HG02798 (cell line): ENCODE measurements at regions not wholly inside any gene's neighbourhood (a gene's known extent, or its start where the extent isn't known, plus 50 kb on each side); places are given as distances from the start of the nearest gene placed in this dataset.

ENCODE experiments used
- ATAC-seq: cut with Tn5 transposase; IDR thresholded peaks from one replicate; pipeline ENCODE4 v1.9.1; 2021; ENCODE audit warnings: mild to moderate bottlenecking; ENCODE audit not compliant: unreplicated experiment, poor library complexity

DNA sequence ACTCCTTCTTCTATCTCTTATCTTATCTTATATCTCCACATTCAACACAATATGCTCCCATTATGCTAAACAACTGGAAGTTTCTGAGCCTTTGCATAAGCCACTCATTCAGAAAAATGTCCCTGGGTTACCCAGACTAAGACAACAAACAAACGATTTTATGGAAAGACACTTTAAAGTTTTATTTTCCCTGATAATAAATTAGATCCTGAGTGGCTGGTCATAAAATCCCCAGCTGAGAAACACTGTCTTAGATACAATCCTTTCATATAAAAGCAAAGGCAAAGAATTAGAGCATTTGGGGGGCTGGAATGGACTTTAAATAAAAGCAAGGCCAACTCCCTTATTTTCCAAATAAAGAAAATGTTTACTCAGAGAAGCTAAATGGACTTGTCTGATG is 322.3 kb downstream of the GBE1 start:
- ATAC-seq: no peak

DNA sequence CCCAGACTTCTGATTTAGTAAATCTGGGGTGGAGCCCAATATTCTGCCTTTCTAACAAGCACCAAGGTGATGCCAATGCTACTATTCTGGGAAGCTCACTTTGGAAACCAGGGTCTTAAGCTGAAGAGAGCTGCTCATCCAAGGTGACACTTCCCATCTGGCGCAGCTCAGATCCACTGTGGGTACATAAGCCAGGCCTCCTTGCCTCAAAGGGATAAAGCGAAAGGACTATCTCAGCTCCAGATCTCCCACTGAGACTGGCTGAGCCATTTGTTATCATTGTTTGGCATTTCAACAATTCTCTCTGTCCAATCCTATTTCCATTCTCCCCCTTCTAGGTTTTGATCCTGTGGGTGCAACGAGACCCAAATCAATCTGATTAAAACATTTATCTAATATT is 323.8 kb downstream of the GBE1 start:
- ATAC-seq: no peak

DNA sequence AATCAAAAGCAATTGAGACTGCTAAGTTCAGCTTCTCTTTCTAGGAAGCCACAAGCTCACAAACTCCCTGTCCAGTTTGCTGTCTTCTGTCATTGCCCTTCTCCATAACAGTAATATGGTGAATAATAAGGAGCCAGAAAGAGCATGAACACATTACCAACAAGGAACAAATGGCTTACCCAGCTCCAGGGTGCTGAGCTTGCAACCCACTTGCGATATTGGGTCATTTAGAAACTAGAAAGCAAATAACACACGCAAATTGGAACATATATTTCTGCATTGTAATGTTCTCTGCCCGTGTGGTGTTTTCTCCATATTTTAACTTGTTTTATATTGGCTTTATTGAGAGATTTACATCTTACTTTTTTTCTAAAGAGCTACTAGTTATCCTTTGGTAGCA is 325.3 kb downstream of the GBE1 start:
- no peak for ATAC-seq

DNA sequence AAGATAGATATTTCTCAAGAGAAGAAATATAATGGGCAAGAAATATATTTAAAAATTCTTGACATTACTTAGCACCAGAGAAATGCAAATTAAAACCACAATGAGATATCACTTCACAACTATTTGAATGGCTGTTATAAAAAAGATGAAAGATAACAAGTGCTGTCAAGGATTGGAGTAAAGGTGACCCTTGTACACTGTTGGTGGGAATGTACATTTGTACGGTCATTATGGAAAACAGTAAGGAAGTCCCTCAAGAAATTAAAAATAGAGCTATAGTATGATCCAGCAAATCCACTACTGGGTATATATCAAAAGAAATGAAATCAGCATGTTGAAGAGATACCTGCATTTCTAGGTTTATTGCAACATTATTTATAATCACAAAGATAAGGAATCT is 326.4 kb downstream of the GBE1 start:
- ATAC-seq: no peak

DNA sequence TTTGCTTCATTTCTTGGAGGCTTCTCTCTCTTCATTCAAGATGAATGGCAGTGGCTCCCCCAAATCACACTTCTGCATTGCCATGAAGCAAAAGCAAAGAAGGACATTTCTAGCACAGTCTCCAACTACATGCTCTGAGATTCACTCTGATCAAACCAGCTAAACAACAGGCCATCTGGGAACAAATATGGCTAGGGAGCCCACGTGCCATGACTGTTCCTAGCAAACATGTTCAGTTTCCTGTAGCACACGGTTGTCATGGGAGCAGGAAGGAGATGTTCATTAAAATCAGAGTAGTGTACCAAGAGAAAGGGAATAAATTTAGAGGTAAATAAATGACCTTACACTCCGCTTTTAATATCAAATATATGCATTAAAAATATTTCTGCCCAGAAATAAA is 327.3 kb downstream of the GBE1 start:
- ATAC-seq: no peak

DNA sequence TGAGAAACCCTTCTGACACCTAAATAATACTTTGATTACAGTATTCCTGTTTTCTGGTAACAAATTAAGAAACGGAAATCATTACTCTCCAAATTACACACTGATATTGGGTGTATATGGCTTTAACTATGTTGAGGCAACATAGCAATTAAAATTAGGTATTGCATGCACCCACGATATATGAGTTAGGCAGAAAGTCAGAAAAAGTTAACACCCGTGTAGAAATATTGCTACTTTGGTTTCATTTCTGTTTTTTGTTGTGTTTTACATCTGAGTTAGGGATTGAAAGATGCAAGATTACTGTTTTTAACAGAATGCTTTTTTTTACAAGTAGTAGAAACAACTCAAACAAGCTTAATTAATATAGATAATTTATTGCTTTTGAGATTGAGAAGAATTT is 327.8 kb downstream of the GBE1 start:
- ATAC-seq: peak; percentile 38

DNA sequence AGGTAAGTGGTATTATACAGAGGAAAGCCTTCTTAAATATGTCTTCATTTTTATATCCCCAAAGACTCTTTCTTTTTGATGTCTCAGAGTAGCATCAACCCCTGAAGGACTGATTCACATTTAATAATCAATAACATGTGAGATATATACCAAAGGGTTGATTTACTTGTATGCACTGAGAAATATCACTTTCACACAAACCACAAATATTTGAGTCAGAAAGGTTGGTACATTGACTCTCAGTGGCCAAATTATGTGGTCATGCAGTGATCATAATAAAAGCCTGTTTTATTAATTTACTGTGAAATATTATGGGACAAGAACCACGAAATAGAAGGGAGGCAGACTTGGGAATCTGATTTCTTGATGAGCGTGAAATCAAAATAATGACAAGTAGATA is 329.0 kb downstream of the GBE1 start:
- no peak for ATAC-seq

DNA sequence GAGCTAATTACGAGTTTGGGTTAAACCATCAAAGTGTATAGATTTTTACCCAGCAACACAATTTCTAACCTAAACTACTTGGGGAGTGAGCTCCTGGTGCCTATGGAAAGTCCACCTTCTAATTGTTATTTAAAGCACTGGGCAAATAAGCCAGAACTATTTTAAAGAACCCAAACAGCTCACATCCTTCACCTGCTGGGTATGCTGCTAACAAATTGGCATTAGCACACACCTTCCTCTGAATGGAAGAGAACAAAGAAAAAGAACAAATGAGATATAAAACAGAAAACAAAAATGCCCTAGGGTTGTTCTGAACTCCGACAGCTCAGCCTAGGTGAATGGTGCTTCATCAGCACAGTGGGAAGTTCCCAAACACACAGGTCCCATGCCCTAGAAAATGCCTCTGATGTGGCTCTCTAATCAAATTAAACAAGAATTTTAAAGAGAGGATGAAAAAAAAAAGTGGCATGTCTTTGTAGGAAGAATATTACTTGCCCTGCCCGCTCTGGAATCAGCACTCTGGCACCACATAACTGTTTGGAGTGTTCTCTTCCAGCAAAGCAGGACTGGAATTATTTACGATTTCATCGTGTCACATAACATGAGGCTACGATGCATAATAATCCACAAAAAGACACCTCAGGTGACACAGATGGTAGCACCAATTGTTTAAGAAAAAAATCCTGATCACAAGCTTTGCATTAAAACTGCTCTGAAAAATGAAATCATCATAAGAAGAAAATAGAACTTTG is 334.4 kb downstream of the GBE1 start:
- ATAC-seq: no peak

DNA sequence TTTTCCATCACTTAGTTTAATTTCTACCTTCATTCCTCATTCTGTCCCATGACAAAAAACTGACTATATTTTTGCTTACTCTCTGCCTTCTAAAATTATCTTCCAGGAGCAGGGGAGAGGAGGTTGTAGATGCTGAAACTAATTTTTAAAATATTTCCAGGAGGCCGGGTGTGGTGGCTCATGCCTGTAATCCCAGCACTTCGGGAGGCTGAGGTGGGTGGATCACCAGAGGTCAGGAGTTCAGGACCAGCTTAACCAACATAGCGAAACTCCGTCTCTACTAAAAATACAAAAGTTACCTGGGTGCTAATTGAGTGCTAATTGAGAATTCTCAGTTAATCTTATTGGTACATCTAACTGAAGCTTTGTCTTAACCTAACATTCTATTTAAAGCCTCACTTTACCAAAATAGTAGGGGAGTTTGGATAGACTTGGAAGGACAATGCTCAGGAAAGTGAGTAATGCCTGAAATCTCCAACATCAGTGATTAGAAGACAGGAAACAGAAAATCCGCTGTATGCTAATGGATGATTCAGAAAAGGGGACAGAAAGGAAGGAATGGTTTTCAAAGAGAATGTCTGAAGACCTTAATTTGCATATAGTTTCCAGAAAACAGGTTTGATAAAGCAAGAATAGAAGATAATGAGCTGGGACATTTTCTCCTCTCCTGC is 336.1 kb downstream of the GBE1 start:
- no peak for ATAC-seq

DNA sequence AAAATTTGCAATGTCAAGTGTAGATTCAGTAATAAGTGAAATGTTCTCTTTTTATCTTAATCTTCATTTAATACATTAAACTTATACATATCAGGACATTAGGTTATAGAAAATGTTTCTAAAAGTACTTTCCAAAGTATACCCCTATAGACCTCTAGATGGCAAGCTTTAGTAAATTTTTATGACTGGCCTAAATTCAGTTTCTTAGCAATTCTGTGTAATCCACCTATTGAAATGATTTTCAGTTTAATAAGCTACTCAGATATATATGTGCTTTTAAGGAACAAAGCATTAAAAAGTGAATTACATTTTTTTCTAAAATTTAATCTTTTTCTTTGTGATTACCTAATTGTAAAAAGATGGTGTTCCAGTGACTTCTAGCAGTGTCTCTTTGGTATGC is 342.2 kb downstream of the GBE1 start:
- ATAC-seq: no peak

DNA sequence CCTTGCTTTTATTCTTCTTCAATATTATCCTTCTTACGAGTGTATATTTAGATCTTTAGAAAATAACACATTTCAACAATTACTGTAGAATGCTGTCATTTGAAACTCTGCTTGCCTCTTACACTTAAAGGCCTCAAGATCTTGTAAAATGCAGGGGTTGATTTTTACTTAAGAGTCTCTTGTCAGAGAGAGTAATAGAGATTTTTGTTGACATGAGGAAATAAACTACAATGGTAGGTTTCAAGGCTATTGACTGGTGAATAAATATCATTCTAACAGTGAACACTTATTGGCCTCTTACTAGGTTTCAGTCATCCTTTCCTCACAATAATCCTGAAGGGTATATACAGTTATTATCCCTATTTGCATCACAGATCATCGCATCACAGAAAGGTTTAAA is 344.6 kb downstream of the GBE1 start:
- no peak for ATAC-seq

DNA sequence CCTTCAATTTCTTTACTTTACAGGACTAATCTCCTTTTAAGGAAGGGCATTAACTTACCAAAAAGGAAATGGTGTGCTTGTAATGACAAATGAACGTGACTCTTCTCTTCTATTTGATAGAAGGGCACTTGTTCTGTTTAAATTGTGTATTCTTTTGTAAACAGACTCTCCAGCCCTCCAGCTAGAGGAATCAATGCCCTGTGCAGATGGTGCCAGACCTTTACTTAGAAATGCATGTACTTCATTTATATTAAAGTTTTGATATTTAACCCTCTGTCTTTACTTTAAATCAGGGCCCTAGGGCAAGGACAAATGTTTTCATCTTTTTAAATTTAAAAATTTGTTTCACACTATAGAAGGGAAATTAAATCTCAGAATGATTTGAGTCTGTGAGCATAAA is 355.1 kb downstream of the GBE1 start:
- ATAC-seq: no peak

DNA sequence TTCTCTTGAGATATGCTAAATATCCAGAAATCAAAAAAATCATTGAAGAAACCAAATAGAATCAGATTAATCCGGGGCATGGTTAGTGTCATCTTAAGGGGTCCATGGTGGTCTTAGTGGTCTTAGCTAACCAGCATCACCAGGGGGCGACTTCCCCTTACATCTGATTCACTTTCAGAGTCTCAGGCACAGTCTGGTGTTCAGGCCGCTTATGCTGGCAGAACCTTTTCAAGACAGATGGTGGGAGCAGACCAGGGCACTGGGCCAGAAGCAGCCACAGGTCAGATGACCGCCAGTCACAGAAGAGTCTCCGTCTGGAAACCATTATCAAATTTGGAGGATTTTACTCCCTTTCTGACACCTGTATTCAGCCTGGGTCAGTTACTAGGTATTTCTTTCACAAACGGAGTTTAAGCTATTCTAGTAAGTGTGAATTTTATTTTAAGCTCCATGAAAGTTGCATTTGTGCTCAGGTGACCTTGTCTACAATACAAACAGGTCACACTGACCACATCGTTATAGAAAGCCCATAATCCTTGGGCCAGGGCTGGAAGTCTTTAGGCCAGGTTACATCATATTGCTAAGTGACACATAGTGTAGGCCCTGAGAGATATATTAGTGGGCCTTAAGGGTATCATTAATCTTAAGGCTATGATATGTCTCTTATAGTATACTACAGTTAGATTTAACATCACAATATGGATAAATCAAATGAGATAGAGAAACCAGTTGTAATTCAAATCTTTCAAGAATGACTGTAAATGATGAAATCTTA is 365.5 kb downstream of the GBE1 start:
- peak; percentile 53 for ATAC-seq

DNA sequence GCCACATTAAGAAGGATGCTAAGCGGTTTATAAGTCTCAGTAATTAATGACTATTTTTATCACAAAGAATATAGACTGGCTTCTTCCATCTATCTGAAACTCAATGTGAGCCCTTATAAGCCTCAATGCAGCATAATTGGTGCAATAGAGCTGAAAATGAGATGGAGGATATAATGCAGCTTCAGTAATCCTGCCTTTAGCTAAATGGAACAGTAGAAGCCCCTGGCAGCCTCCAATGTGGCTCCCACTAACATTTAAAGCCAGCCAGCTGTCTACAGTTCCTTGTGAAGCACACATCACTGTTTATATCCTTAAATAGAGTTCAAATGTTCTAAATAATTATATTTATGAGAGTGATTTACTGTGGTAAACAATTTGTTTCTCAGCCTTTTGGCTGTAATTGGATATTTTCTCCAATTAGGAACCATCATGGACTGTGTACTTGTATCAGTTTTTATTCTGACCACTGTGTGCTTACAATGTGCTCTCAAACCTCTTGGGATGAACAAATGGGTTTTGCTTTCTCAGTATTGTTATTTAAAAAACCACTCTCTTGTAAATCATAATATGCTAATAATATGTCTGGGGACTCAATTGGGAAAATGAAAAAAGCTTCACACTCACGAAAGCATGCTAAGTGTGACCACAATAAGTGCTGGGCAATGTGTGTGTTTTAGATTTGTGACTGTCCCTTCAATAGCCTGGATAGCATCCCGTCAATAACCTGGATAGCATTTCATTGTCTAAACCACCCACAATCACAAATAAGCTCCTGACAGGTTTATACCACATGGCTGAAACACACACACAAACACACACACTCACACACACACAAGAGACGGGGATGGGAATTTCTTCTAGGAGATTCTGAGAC is 366.6 kb downstream of the GBE1 start:
- no peak for ATAC-seq

DNA sequence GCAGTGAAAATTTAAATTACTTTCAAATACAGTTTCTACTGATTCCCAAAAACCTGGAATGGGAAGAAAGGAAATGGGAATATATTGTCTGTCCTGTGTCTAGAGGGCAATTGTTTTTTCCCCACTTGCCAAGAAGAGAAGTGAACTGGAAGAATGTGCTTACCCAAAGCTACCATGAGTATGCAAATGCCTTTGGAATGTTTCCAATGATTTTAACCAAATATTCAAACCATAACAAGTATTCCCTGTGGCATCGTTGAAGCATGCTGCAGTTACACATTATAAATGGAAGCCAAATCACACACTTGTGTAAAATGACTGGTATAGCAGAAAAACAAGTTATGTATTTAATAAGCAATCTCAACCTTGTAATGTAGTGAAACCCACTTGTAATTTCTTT is 368.2 kb downstream of the GBE1 start:
- no peak for ATAC-seq

DNA sequence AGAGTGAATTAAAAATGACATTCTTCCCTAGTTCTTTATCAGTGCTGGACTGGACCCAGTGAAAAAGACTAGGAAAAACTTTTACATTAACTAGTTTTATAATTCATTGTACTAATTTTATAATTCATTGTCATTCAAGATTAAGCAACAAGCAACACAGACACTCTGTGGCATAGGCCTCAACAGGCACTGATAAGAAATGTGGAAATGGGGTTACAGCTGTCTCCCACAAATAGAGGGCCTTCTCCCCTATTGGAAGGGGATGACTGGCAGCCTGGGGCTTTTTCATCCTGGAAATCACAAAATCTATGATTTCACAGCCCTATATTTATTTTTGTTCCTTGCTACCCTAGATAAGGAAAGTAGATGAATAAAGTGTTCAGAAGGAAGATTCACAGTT is 370.6 kb downstream of the GBE1 start:
- ATAC-seq: no peak

DNA sequence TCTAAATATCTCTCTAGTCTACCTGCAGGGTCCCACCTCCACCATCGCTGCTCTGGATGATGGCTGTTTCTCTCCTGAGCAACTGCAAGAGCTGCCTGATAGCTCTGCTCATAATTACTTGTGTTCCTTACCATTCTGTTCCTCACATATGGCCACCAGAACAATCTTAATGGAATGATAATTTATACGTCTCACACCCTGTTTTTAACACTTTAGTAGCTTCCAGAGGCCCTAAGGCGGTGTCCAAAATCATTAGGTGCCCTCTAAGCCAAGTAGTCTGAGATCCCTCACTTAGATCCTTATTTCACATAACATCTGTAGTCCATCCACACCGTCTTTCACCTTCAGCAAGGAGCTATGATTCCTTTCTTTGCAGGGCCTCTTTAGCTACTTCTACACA is 373.3 kb downstream of the GBE1 start:
- no peak for ATAC-seq

DNA sequence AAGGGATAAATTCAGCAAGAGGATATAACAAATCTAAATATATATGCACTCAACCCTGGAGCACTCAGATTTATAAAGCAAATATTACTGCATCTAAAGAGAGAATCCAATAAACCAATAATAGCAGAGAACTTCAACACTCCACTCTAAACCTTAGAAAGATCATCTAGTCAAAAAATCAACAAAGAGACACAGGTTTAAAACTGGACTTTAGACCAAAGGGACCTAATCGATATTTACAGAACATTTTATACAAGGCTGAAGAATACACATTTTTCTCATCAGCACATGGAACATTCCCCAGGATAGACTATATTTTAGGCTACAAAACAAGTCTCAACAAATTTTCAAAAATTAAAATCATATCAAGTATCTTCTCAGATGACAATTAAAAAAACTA is 379.0 kb downstream of the GBE1 start:
- ATAC-seq: no peak

DNA sequence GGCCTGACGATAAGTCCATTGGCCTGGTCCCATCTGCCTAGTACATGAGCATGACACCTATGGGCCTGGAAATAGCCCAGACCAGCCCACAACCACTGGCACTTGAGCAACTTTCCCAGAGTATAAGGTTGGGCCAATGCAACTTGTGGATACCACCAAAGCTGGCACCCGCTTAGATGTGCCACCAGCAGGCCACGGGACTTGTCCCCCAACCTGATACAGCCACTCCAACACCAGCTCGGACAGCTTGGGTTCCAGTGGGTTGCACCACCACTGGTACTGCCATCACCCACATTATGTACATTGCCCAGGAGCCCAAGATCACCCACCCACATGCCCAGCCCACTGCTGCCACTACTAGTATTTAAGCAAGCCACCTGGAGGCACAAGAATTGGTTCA is 381.2 kb downstream of the GBE1 start:
- no peak for ATAC-seq

DNA sequence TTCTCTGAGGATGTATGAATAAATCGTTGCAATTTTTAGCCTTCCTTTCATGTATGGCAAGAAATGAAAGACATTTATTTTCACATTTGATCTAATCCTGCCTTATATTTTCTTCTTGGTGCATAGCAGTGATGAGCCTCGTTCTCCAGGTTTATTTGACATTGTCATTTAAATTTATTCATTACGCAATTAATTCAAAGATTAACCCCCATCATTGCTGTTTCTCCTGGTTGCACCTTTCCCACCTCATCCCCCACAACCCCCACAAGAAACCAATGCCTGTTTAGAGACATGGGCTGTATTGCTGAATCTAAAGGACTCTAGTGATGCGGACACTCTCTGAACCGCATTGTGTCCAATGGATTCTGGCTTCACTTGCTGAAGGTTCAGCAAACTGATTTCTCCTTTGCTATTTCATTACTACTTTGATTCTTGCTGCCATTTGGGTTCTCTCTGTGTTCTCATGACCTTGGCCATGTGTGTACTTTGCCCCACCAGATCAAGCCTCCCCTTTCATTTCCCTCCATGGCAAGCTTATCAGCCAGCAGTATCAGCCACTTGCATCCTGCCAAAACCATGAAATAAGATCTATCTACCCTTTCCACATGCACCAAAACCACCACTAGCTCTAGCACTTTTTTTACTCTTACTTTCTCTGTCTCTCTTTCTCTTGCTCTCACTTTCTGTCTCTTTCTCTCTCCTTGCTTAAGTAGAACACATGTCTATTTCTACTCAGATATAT is 382.7 kb downstream of the GBE1 start:
- no peak for ATAC-seq
